ENCODE measurements at regions not wholly inside any gene's neighbourhood (a gene's known extent, or its start where the extent isn't known, plus 50 kb on each side); places are given as distances from the start of the nearest gene placed in this dataset.
"Not testable (repeated sequence)": the region's sequence is repeated elsewhere in the genome, so short reads cannot be mapped to it uniquely, and the experiment has no call there.

DNA sequence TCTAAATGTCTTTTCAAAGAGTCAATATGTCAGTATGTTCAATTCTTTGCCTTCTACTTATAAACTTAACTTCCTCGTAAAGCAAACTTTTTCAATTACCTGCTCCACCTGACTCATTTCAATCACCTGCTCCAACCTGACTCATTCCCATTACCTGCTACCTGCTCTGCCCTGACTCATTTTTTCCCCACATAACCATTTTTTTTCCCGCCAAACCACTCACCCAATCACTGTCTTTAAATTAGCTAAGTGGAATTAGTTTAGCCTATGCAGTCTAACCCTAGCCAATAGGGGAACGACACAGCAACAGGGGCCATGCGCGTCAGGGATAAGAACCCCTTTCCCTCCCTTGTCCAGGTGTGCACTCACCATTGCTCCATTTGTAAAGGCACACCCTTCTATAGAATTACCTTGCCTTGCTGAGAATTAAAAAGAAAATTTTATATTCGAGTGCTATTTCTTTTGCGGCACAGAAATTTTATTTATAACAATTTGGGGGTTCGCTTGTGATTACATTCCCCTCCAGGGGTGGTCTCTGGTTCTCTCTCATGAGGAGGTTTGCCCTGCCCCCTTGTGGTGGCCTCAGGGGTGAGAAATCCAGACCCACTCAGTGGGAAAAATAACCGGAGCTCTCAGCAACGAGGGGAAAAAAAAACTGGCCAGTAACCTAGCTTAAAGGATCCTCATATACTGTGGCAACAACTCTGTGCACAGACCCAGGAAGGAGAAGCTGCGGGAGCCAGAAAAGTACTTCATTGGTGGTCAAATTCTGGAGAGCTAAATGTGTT is 193.1 kb downstream of the ZNF486 start:
- ChIA-PET CTCF (no interaction called here), POLR2A (no interaction called here)
- DNase-seq, result no peak
- H3K27me3 ChIP-seq (replicated peaks; ENCODE audit: control insufficient read depth, insufficient read depth, low read length), result no peaks in the 10 kb centered on the region
- no peaks in the 10 kb centered on the region for H3K9me3 ChIP-seq
- Mint-ChIP-seq H3K27me3 (ENCODE audit: insufficient read depth, unreplicated experiment) (no peaks in the 10 kb centered on the region), H3K9me3 (ENCODE audit: unreplicated experiment) (peaks cover 68% of the 10 kb centered on the region), H3K27ac (ENCODE audit: unreplicated experiment) (no peak overlapping the region), H3K4me1 (ENCODE audit: low read depth, unreplicated experiment) (no peaks in the 10 kb centered on the region), H3K36me3 (ENCODE audit: insufficient read depth, unreplicated experiment) (no peaks in the 10 kb centered on the region), H3K4me3 (ENCODE audit: unreplicated experiment) (no peak overlapping the region)
- TF ChIP-seq, protein P1, sequence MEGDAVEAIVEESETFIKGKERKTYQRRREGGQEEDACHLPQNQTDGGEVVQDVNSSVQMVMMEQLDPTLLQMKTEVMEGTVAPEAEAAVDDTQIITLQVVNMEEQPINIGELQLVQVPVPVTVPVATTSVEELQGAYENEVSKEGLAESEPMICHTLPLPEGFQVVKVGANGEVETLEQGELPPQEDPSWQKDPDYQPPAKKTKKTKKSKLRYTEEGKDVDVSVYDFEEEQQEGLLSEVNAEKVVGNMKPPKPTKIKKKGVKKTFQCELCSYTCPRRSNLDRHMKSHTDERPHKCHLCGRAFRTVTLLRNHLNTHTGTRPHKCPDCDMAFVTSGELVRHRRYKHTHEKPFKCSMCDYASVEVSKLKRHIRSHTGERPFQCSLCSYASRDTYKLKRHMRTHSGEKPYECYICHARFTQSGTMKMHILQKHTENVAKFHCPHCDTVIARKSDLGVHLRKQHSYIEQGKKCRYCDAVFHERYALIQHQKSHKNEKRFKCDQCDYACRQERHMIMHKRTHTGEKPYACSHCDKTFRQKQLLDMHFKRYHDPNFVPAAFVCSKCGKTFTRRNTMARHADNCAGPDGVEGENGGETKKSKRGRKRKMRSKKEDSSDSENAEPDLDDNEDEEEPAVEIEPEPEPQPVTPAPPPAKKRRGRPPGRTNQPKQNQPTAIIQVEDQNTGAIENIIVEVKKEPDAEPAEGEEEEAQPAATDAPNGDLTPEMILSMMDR (IDR thresholded peaks at IDR 0.05; ENCODE audit: insufficient read depth in 1 of 2, low read depth in 1 of 2, low read length in 1 of 2, severe bottlenecking in 1 of 2, unreplicated experiment in 1 of 2), result no peak
- no TSS peak for BruUV-seq (replicated peaks)
- no peak overlapping the region for H3K4me3 ChIP-seq (ENCODE audit: low read depth, low read length)
- no peaks in the 10 kb centered on the region for H3K36me3 ChIP-seq (ENCODE audit: control insufficient read depth, insufficient read depth, low read length)
- intact Hi-C loops (cut with micrococcal nuclease; ENCODE audit: unreplicated experiment), result no loop called here
- no peaks in the 10 kb centered on the region for H3K4me1 ChIP-seq

DNA sequence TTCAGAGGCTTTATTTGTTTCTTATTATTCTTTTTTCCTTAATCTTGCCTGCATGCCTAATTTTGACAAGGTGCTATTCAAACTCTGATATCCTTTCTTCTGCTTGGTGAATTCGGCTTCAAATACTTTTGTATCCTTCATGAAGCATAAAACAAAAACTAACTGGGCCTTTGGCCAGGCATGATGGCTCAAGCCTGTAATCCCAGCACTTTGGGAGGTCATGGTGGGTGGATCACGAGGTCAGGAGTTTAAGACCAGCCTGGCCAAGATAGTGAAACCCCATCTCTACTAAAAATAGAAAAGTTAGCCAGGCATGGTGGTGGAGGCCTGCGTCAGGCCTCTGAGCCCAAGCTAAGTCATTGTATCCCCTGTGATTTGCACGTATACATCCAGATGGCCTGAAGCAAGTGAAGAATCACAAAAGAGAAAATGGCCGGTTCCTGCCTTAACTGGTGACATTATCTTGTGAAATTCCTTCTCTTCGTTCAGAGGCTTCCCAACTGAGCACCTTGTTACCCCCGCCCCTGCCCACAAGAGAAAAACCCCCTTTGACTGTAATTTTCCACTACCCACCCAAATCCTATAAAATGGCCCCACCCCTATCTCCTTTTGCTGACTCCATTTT is 191.9 kb downstream of the ZNF486 start:
- H3K36me3 Mint-ChIP-seq (ENCODE audit: insufficient read depth, unreplicated experiment); CTCF ChIA-PET; H3K27me3 ChIP-seq (replicated peaks; ENCODE audit: control insufficient read depth, insufficient read depth, low read length); H3K36me3 ChIP-seq (ENCODE audit: control insufficient read depth, insufficient read depth, low read length); H3K4me3 ChIP-seq (ENCODE audit: low read depth, low read length); POLR2A ChIA-PET; H3K4me1 ChIP-seq; DNase-seq; H3K9me3 ChIP-seq; H3K4me3 Mint-ChIP-seq (ENCODE audit: unreplicated experiment); H3K27me3 Mint-ChIP-seq (ENCODE audit: insufficient read depth, unreplicated experiment); H3K4me1 Mint-ChIP-seq (ENCODE audit: low read depth, unreplicated experiment); BruUV-seq (replicated peaks); H3K27ac Mint-ChIP-seq (ENCODE audit: unreplicated experiment); intact Hi-C loops (cut with micrococcal nuclease; ENCODE audit: unreplicated experiment): not testable (repeated sequence)
- H3K9me3 Mint-ChIP-seq (ENCODE audit: unreplicated experiment), result peaks cover 65% of the 10 kb centered on the region

DNA sequence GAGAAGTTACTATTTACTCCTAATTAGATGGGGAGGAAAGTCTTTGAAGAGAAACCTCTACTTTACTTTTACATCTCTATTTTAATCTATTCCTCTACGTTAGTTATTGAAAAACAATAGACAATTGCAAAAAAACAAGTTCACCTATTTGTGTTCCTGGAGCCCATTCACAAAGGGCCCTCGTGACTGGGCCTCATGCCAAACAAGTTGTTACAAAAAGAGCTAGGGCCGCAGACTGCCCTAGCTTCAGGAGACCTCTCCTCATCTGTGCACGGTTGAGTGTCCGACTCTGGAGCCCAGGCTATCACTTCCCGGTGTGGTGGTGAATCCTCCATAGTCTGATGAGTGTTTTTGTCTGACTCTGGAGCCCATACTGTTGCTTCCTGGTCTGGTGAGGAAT is 190.9 kb downstream of the ZNF486 start:
- Mint-ChIP-seq H3K4me1 (ENCODE audit: low read depth, unreplicated experiment) (no peaks in the 10 kb centered on the region), H3K27ac (ENCODE audit: unreplicated experiment) (no peak overlapping the region), H3K4me3 (ENCODE audit: unreplicated experiment) (no peak overlapping the region), H3K27me3 (ENCODE audit: insufficient read depth, unreplicated experiment) (no peaks in the 10 kb centered on the region), H3K9me3 (ENCODE audit: unreplicated experiment) (peaks cover 54% of the 10 kb centered on the region), H3K36me3 (ENCODE audit: insufficient read depth, unreplicated experiment) (no peaks in the 10 kb centered on the region)
- Histone ChIP-seq H3K27me3 (replicated peaks; ENCODE audit: control insufficient read depth, insufficient read depth, low read length) (no peaks in the 10 kb centered on the region), H3K36me3 (ENCODE audit: control insufficient read depth, insufficient read depth, low read length) (no peaks in the 10 kb centered on the region), H3K9me3 (no peaks in the 10 kb centered on the region), H3K4me3 (ENCODE audit: low read depth, low read length) (no peak overlapping the region), H3K4me1 (no peaks in the 10 kb centered on the region)
- ChIA-PET CTCF (no interaction called here), POLR2A (no interaction called here)
- TF ChIP-seq, protein P1 (IDR thresholded peaks at IDR 0.05; ENCODE audit: insufficient read depth in 1 of 2, low read depth in 1 of 2, low read length in 1 of 2, severe bottlenecking in 1 of 2, unreplicated experiment in 1 of 2), result no peak
- BruUV-seq (replicated peaks), result no TSS peak
- intact Hi-C loops (cut with micrococcal nuclease; ENCODE audit: unreplicated experiment), result no loop called here
- DNase-seq, result no peak

Data from Caco-2 (cell line).